ENCODE measurements at regions not wholly inside any gene's neighbourhood (a gene's known extent, or its start where the extent isn't known, plus 50 kb on each side); places are given as distances from the start of the nearest gene placed in this dataset.

GRCh38 chr5:110038297-110038997 is 348.7 kb downstream of the MAN2A1 start:
- no peaks in the 10 kb centered on the region for H3K27me3 Mint-ChIP-seq (ENCODE audit: insufficient read depth)
- DNase-seq: no peak
- TF ChIP-seq CTCF (IDR thresholded peaks at IDR 0.05): no peak

GRCh38 chr5:110040178-110040577 is 350.5 kb downstream of the MAN2A1 start:
- Mint-ChIP-seq H3K27ac (no peak overlapping the region), H3K4me1 (ENCODE audit: low read depth) (no peaks in the 10 kb centered on the region), H3K9me3 (peaks cover 13% of the 10 kb centered on the region), H3K27me3 (ENCODE audit: insufficient read depth) (no peaks in the 10 kb centered on the region), H3K36me3 (ENCODE audit: low read depth) (no peaks in the 10 kb centered on the region), H3K4me3 (no peak overlapping the region)
- peak; percentile 29 for TF ChIP-seq CTCF (IDR thresholded peaks at IDR 0.05)
- DNase-seq: no peak

More at GRCh38 chr5:110038297-110038997, 348.7 kb downstream of the MAN2A1 start:
- Mint-ChIP-seq H3K4me3 (no peak overlapping the region), H3K27ac (no peak overlapping the region), H3K4me1 (ENCODE audit: low read depth) (no peaks in the 10 kb centered on the region), H3K36me3 (ENCODE audit: low read depth) (no peaks in the 10 kb centered on the region), H3K9me3 (peaks cover 22% of the 10 kb centered on the region)

GRCh38 chr5:110043025-110043424 is 353.3 kb downstream of the MAN2A1 start:
- Mint-ChIP-seq H3K27ac (no peak overlapping the region), H3K4me3 (no peak overlapping the region), H3K27me3 (ENCODE audit: insufficient read depth) (no peaks in the 10 kb centered on the region), H3K36me3 (ENCODE audit: low read depth) (no peaks in the 10 kb centered on the region), H3K4me1 (ENCODE audit: low read depth) (no peaks in the 10 kb centered on the region), H3K9me3 (peaks cover 13% of the 10 kb centered on the region)
- DNase-seq: no peak
- TF ChIP-seq CTCF (IDR thresholded peaks at IDR 0.05): no peak

GRCh38 chr5:110045158-110045557 is 355.4 kb downstream of the MAN2A1 start:
- DNase-seq: no peak
- H3K36me3 Mint-ChIP-seq (ENCODE audit: low read depth): no peaks in the 10 kb centered on the region
- no peaks in the 10 kb centered on the region for H3K27me3 Mint-ChIP-seq (ENCODE audit: insufficient read depth)

GRCh38 chr5:110048491-110048890 is 358.8 kb downstream of the MAN2A1 start:
- no peak overlapping the region for H3K4me3 Mint-ChIP-seq
- no peaks in the 10 kb centered on the region for H3K4me1 Mint-ChIP-seq (ENCODE audit: low read depth)
- H3K9me3 Mint-ChIP-seq: peaks cover 3% of the 10 kb centered on the region
- no peaks in the 10 kb centered on the region for H3K27me3 Mint-ChIP-seq (ENCODE audit: insufficient read depth)
- H3K27ac Mint-ChIP-seq: no peak overlapping the region
- DNase-seq: no peak
- no peak for TF ChIP-seq CTCF (IDR thresholded peaks at IDR 0.05)
- no peaks in the 10 kb centered on the region for H3K36me3 Mint-ChIP-seq (ENCODE audit: low read depth)

More at GRCh38 chr5:110045158-110045557, 355.4 kb downstream of the MAN2A1 start:
- H3K4me1 Mint-ChIP-seq (ENCODE audit: low read depth): no peaks in the 10 kb centered on the region
- no peak for TF ChIP-seq CTCF (IDR thresholded peaks at IDR 0.05)
- H3K9me3 Mint-ChIP-seq: peaks cover 13% of the 10 kb centered on the region
- H3K27ac Mint-ChIP-seq: no peak overlapping the region
- no peak overlapping the region for H3K4me3 Mint-ChIP-seq

Data from HFFc6 (cell line).